ENCODE measurements at regions not wholly inside any gene's neighbourhood (a gene's known extent, or its start where the extent isn't known, plus 50 kb on each side); places are given as distances from the start of the nearest gene placed in this dataset.
A peak's percentile ranks its signal among the peaks of the same experiment; 100 is the strongest.
"Not testable (repeated sequence)": the region's sequence is repeated elsewhere in the genome, so short reads cannot be mapped to it uniquely, and the experiment has no call there.

DNA sequence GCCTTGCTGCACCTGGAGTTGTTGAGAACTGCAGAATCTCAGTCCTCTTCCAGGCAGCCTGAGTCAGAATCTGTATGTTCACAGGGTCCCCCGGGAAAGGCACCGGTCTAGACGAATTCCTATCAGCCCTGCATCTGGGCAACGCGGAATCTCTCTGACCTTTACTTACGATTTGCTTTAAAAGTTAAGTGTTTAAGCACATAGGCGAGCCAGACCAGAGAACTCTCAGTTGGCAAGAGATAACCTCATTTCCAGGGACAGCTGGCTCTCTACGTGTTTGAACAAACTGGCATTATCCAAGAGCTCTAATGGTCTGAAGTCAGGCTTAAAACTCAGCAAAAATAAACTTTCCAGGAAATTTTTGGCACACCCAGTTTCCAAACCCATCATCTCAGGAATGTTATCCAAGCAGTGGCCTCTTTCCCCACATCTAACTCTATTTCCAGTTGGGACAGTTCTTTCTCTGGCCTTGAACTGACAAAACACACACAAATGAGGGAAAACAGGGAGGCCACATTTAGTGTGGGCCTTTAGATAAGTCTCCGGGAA lies 53.4 kb downstream of the HES1 start:
- no peak for DNase-seq

GRCh38 chr3:194191850-194192249 lies 55.9 kb downstream of the HES1 start:
- DNase-seq: not testable (repeated sequence)

- DNase-seq: no peak
Observed at GRCh38 chr3:194194051-194194756, 58.3 kb downstream of the HES1 start.

- no peak for DNase-seq
Observed at GRCh38 chr3:194194757-194195085, 58.8 kb downstream of the HES1 start.

DNA sequence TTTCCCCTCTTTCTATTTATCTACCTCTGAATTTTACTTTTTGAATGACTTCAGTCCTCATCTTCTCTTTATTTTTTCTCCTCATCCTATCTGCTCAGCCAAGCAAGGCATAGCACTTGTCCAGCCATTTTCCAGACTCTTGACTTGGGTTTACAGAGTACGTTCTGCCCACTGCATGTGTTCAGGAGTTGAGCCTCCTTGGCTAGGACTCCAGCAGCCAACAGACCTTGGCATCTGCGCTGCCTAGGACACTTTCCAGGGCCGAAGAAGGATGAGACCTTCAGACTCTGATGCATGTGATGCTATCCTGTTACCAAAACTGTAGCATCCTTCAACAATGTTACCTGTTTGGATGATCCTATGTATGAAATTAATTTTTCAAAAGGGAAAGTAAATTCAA lies 59.7 kb downstream of the HES1 start:
- no peak for DNase-seq

DNA sequence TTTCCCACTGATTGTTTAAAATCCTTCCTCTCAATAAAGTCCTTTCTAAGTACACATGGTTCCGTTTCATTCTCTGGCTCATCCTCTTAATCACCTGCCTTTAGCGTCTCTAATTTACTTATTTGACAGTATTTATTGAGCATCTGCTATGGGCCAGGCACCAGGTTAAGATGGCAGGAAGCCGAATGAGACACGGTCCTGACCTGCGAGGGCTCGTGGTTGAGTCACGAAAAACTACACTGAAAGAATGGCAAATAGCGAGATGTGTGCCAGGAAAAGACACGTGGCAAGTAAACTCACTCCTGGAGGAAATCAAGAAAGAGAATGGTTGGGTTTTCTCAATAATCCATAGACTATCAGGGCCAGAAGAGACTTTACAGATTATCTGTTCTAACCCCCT lies 60.9 kb downstream of the HES1 start:
- DNase-seq: no peak

DNA sequence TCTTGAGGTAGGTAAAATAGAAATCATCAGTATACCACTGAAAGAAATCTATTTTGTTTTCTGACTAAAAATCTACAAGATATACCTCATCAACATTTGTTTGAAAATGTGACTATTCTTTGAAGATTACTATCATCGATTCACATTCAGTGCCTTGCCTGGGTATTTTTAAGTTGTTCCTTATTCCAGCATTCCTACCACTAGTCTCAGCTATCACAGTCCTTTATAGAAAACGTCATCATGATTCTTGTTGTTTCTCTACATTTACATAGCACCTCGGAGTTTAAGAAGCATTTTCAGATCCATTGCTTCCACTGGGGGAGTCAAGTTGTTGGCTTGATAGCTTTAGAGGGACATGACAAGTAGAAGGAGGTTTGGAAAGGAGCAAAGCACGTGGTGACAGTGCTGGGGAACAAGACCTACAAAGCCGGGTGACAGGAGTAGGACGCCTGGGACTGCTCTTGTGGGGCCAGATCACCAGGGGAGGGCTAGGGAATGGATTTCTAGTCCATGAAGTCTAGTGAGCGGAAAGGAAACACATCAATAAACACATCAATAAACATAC lies 61.5 kb downstream of the HES1 start:
- no peak for DNase-seq

GRCh38 chr3:194197981-194198695 lies 62.2 kb downstream of the HES1 start:
- DNase-seq: no peak

DNA sequence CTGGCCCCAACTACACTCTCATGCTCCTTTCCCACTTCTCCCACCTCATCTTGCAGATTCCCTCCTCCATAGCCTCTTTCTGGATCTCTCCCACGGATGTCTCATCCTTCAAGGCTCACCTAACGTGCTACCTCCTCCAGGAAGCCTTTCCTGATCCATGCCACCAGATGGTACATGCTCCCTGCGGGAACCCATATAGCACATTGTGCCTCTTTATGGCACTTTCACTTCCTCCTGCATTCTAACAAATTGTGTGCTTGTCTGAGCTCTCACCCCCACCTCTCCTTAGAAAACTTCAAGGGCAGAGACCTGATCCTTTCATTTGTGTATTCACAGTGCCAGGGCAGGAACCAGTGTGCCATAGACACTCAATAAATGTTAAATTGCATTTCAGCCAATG lies 63.0 kb downstream of the HES1 start:
- no peak for DNase-seq

GRCh38 chr3:194200422-194201081 lies 64.6 kb downstream of the HES1 start:
- no peak for DNase-seq

DNA sequence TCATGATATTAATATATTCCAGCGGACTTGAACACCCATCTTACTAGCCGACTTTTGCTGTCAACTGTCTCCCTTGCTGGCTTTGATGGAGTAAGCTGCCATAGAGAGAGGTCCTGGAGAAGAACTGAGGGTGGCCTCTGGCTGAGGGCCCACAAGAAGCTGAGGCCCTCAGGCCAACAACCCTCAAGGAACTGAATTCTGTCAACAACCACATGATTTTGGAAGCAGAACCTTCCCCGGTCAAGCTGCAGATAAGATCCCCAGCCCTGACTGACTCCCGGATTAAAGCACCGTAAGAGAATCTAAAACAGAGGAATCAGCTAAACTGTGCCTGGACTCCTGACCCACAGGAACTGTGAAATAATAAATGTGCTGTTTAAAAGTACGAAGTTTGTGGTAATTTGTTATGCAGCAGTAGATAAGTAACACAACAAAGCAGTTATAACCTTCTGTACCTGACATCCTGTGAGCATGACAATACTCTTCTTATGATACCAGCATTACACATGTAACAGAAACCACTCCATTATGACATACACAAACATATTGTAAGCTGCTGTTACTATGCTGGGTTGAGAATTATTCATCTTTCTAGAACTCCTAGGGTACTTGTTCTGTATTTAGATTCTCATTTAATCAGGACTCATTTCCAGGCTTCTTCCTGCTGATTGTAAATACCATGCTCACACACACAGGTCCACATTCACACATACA lies 66.2 kb downstream of the HES1 start:
- no peak for DNase-seq

GRCh38 chr3:194203482-194204041 lies 67.6 kb downstream of the HES1 start:
- no peak for DNase-seq

GRCh38 chr3:194204042-194204987 lies 68.4 kb downstream of the HES1 start:
- no peak for DNase-seq

DNA sequence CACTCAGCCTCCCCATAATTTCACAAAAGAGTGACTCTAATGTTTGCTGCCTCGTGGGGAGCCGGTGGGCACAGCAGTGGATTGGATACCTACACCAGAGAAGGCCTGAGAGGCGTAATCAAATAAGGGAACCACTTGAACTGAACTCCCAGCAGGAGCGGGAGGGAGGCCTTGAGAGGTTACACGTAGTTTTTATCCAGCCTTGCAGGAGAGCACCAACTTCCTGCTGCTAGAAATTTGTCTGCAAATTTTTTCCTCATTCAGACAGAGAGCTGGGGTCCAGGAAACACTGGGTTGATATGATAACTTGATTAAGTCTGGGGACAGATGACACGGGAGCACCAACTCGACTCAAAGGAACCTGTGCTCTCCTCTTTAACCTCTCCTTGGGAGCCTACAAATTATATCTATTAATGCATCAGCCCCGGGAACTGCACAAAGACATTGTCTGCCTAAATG lies 69.8 kb downstream of the HES1 start:
- peak; percentile 38 for DNase-seq

- DNase-seq: no peak
Observed at GRCh38 chr3:194206320-194206719, 70.4 kb downstream of the HES1 start.

DNA sequence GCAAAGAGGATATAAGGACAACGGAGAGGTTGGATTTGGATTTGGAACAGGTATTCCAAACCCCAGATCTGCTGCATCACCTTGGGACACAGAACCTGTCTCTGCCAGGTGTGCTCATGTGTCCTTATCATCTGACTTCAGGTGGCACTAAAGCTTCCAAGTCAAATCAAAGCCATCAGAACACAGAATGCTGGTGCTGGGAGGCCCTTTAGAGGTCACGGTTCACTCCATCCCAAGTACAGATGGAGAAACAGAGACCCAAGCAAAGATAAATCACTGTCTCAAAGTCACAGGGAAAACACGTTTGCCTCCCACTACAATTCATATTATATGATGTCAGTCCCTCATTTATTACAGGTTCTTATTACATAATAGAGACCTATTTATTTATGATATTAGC lies 72.8 kb downstream of the HES1 start:
- DNase-seq: no peak

GRCh38 chr3:194212161-194212844 lies 76.4 kb downstream of the HES1 start:
- no peak for DNase-seq

DNA sequence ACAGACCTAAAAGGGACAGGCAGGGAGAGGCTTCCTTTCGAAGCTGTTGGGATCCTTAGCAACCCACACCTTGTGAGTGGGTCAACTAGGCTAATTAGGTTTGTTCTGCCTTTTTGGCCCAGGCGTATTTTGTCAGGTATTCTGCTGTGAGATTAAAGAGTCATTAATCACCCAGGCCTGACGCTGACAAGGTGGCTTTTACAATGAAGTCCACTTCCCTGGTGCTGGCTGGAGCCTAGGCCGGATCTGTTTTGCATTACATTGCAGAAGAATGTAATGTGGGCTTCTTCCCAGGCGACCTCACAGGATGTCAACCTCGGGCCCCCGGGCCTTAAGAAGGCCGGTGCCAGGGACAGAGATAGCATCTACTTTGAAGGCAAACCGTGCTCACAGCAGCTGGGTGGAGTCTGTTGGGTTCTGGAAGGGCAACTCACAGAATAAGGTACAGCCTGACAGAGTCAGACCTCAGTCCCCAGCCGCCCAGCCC lies 76.9 kb downstream of the HES1 start:
- DNase-seq: no peak

DNA sequence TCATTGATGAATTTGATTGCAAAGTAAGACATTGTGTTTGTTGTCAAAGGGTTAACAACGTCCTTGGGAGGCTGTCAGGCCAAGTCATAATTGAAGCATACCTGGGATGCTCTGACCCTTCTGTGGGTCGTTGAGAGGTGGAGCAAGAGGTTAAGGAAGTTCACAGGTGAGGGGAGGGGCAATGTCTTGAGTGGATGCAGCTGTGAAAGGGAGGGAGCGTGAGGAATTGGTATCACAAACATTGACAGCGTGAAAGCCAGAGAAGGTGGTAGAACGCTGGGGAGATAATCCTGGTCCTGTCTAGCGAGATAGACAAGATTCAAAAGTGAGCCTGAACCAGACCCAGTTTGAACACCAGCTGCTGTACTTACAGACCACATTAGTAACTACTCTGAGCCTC lies 79.4 kb downstream of the HES1 start:
- DNase-seq: no peak

DNA sequence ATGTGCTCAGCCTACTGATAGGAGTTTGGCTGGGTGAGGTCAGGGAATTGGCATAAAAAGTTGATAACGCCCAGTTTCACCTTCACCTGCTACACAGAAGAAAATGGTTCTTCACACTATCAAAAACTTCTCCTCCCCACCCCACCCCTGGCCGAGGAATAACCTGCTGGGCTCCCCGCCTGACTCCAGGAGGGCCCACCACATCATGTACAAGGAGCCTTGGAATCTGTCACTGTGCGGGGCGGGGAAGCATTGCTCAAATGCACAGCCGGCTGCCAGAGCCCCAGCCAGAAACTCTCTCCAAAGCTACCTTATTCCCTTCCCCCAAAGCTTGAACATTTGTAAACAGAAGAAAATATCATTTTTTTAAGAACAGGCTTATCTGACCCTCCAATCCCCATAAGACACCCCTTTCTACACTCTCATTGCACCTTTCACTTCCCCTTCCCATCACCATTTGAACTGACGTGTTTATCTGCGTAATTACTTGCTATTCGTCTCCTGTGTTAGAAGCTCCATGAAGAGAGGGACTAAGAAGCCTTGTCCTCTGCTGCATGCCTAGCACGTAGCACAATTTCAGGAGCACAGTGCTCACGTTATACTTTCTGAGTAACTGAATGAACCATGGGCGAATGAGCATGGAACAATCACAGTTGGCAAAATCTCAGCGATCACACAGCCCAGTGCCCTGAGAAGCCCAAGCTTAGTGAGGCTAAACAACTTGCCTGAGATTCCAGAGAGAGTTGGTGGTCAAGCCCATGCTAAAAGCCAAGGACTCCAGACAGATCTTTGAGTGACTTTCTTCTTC lies 82.9 kb downstream of the HES1 start:
- no peak for DNase-seq
